Fibroblast of lung (primary cell): ENCODE measurements at regions not wholly inside any gene's neighbourhood (a gene's known extent, or its start where the extent isn't known, plus 50 kb on each side); places are given as distances from the start of the nearest gene placed in this dataset.

ENCODE experiments used
- DNase-seq, 2 donors: peaks; one replicate each; pipeline versions ENCODE4 v3.0.0 to v3.0.0-alpha.2; 2010; ENCODE audit warnings: low read depth in 2 of 2
- H2AFZ ChIP-seq: 2 replicates; pipeline ENCODE4 v1.5.1; 2012; ENCODE audit warnings: low read length, control low read depth, inconsistent platforms
- H3K27ac ChIP-seq: 2 replicates; pipeline ENCODE4 v1.5.1; 2011; ENCODE audit warnings: low read length, control low read depth; ENCODE audit not compliant: insufficient read depth
- H3K27me3 ChIP-seq: 2 replicates; pipeline ENCODE4 v1.5.1; 2011; ENCODE audit warnings: mild to moderate bottlenecking, low read length; ENCODE audit not compliant: control insufficient read depth, insufficient read depth
- H3K36me3 ChIP-seq: 2 replicates; pipeline ENCODE4 v1.5.1; 2011; ENCODE audit warnings: low read length; ENCODE audit not compliant: control insufficient read depth, insufficient read depth
- H3K4me1 ChIP-seq: 2 replicates; pipeline ENCODE4 v1.5.1; 2011; ENCODE audit warnings: low read length; ENCODE audit not compliant: control insufficient read depth, insufficient read depth; ENCODE audit errors: extremely low read depth
- H3K4me2 ChIP-seq: 2 replicates; pipeline ENCODE4 v1.5.1; 2011; ENCODE audit warnings: low read length, control low read depth; ENCODE audit not compliant: insufficient read depth; ENCODE audit errors: extremely low read depth
- H3K4me3 ChIP-seq, 4 experiments: fragments of 200-600 bp in 1 of 4; sonication (generic) in 1 of 4; replicated peaks in 1 of 4; 2 replicates each; pipeline ENCODE4 v1.5.1; 2011 to 2016; ENCODE audit warnings: low read length in 4 of 4, low read depth in 3 of 4, mild to moderate bottlenecking in 3 of 4, control low read depth in 2 of 4, inconsistent platforms in 1 of 4, mixed read lengths in 1 of 4; ENCODE audit not compliant: insufficient read depth in 1 of 4; ENCODE audit errors: control extremely low read depth in 1 of 4
- H3K79me2 ChIP-seq: 2 replicates; pipeline ENCODE4 v1.5.1; 2012; ENCODE audit warnings: mild to moderate bottlenecking, low read length, inconsistent platforms; ENCODE audit not compliant: control insufficient read depth, insufficient read depth
- H3K9ac ChIP-seq: 2 replicates; pipeline ENCODE4 v1.5.1; 2011; ENCODE audit warnings: mild to moderate bottlenecking, low read length, control low read depth; ENCODE audit not compliant: insufficient read depth
- H3K9me3 ChIP-seq: 2 replicates; pipeline ENCODE4 v1.5.1; 2012; ENCODE audit warnings: low read depth, low read length; ENCODE audit not compliant: control insufficient read depth, insufficient read depth
- H4K20me1 ChIP-seq: 2 replicates; pipeline ENCODE4 v1.5.1; 2011; ENCODE audit warnings: low read length; ENCODE audit not compliant: control insufficient read depth, insufficient read depth; ENCODE audit errors: extremely low read depth
- CTCF ChIP-seq, 2 donors: IDR thresholded peaks in 1 of 2; conservative IDR thresholded peaks in 1 of 2; 1 replicate in 1 of 2; 2 replicates in 1 of 2; pipeline ENCODE4 v1.5.1; 2011 to 2012; ENCODE audit warnings: low read length in 2 of 2, control low read depth in 1 of 2, inconsistent platforms in 1 of 2, low read depth in 1 of 2, mild to moderate bottlenecking in 1 of 2
- EZH2 ChIP-seq: IDR thresholded peaks from 2 replicates; pipeline ENCODE4 v1.5.1; 2012; ENCODE audit warnings: low read length, control low read depth, mild to moderate bottlenecking; ENCODE audit errors: missing control alignments

- no peak for DNase-seq
- TF ChIP-seq CTCF (conservative IDR thresholded peaks at IDR 0.05 in 1 of 2, IDR thresholded peaks at IDR 0.05 in 1 of 2; ENCODE audit: low read depth in 1 of 2, low read length in 2 of 2): no peak
- no peak for TF ChIP-seq EZH2
- H3K79me2 ChIP-seq: no peaks in the 10 kb centered on the region
- no peaks in the 10 kb centered on the region for H4K20me1 ChIP-seq
- H3K4me3 ChIP-seq: no peak overlapping the region
- H3K27me3 ChIP-seq: no peaks in the 10 kb centered on the region
- H3K36me3 ChIP-seq: no peaks in the 10 kb centered on the region
- H3K4me1 ChIP-seq: no peaks in the 10 kb centered on the region
- no peak overlapping the region for H3K4me2 ChIP-seq
- no peak overlapping the region for H3K27ac ChIP-seq
- H2AFZ ChIP-seq: no peak overlapping the region
- no peaks in the 10 kb centered on the region for H3K9me3 ChIP-seq
- no peak overlapping the region for H3K9ac ChIP-seq
Observed at GRCh38 chr2:58983111-58983510, 742.0 kb upstream of the FANCL start.

GRCh38 chr2:58981237-58981636 lies 740.1 kb upstream of the FANCL start:
- Histone ChIP-seq H3K4me3 (no peak overlapping the region), H3K9me3 (no peaks in the 10 kb centered on the region), H3K4me1 (no peaks in the 10 kb centered on the region), H3K36me3 (no peaks in the 10 kb centered on the region), H3K27me3 (no peaks in the 10 kb centered on the region), H3K27ac (no peak overlapping the region), H4K20me1 (no peaks in the 10 kb centered on the region), H2AFZ (no peak overlapping the region), H3K4me2 (no peak overlapping the region), H3K9ac (no peak overlapping the region), H3K79me2 (no peaks in the 10 kb centered on the region)
- TF ChIP-seq CTCF (conservative IDR thresholded peaks at IDR 0.05 in 1 of 2, IDR thresholded peaks at IDR 0.05 in 1 of 2; ENCODE audit: low read depth in 1 of 2, low read length in 2 of 2) (no peak), EZH2 (no peak)
- no peak for DNase-seq

GRCh38 chr2:58976375-58977071 lies 735.4 kb upstream of the FANCL start:
- DNase-seq: no peak
- Histone ChIP-seq H4K20me1 (no peaks in the 10 kb centered on the region), H3K36me3 (no peaks in the 10 kb centered on the region), H3K4me1 (no peaks in the 10 kb centered on the region), H3K9me3 (no peaks in the 10 kb centered on the region), H3K27ac (no peak overlapping the region), H3K9ac (no peak overlapping the region), H3K4me2 (no peak overlapping the region), H3K4me3 (no peak overlapping the region), H3K27me3 (no peaks in the 10 kb centered on the region), H2AFZ (no peak overlapping the region), H3K79me2 (no peaks in the 10 kb centered on the region)
- TF ChIP-seq CTCF (conservative IDR thresholded peaks at IDR 0.05 in 1 of 2, IDR thresholded peaks at IDR 0.05 in 1 of 2; ENCODE audit: low read depth in 1 of 2, low read length in 2 of 2) (no peak), EZH2 (no peak)
